Right renal cortex interstitium (tissue), 3 donors: ENCODE measurements at regions not wholly inside any gene's neighbourhood (a gene's known extent, or its start where the extent isn't known, plus 50 kb on each side); places are given as distances from the start of the nearest gene placed in this dataset.
"Not testable (repeated sequence)": the region's sequence is repeated elsewhere in the genome, so short reads cannot be mapped to it uniquely, and the experiment has no call there.

Source experiments
- DNase-seq, 3 donors: peaks; one replicate each; pipeline ENCODE4 v3.0.0-alpha.2; 2013; ENCODE audit warnings: low read depth in 3 of 3, low spot score in 2 of 3

- DNase-seq: not testable (repeated sequence)
Observed at GRCh38 chr7:125421407-125421806, 491.8 kb upstream of the POT1 start.

GRCh38 chr7:125412890-125413665 lies 483.5 kb upstream of the POT1 start:
- no peak for DNase-seq

GRCh38 chr7:125409921-125410320 lies 480.3 kb upstream of the POT1 start:
- DNase-seq: no peak

DNA sequence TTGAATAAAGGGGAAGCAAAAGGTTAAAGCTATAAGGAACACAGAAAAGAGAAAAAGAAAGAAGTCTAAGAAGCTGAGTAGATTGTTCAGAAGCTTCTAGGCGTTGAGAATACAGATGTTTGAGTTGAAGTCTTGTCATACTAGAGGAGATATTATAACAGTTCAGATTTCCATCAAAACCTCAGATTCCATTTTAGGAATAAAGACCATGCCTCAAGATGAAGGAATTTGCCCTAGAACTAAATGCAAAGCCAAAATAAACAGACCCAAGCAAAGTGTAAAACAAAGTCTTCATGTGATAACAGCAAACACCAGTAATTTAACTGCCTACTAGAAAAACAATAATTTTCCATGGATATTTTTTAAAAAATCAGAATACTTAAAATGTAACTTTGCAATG lies 476.5 kb upstream of the POT1 start:
- DNase-seq: no peak

GRCh38 chr7:125399408-125399807 lies 469.8 kb upstream of the POT1 start:
- DNase-seq: no peak

- DNase-seq: no peak
Observed at GRCh38 chr7:125396466-125397151, 467.0 kb upstream of the POT1 start.

- no peak for DNase-seq
Observed at GRCh38 chr7:125391921-125392320, 462.3 kb upstream of the POT1 start.

- no peak for DNase-seq
Observed at GRCh38 chr7:125390981-125391380, 461.4 kb upstream of the POT1 start.

GRCh38 chr7:125386211-125386610 lies 456.6 kb upstream of the POT1 start:
- no peak for DNase-seq

DNA sequence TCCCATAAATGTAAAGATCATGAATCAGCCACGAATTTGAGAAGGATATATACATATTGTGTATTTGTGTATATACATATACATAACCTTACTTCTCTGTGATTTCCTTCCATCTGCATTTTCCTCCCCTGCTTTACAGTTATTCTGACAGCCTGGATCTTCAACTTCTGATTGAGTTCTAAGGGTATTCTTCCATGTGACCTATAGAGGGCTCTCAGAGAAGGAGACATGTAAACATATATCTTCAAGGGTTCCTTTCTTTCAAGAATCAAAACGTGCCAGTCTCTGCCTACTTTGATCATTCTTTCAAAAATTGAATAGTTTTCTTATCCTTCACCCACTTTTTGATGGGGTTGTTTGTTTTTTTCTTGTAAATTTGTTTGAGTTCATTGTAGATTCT lies 453.7 kb upstream of the POT1 start:
- DNase-seq: no peak

DNA sequence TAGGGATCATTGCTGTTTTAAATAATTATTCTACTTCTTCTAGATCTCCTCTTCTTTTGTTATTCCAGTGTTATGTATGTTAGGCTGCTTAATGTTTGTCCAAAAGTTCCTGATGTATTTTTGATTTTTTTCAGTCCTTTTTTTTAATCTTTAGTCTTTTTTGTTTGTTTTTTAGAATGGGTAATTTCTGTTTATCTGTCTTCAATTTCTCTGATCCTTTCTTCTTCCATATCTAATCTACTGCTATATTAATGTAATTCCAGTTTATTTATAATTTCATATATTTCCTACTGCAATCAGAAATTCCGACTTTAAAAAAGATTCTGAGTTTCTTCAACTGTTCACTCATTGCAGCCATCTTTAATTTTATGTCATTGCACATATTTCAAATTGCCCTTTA lies 452.8 kb upstream of the POT1 start:
- no peak for DNase-seq

GRCh38 chr7:125375942-125376341 lies 446.3 kb upstream of the POT1 start:
- DNase-seq: no peak

GRCh38 chr7:125370502-125370901 lies 440.9 kb upstream of the POT1 start:
- no peak for DNase-seq

DNA sequence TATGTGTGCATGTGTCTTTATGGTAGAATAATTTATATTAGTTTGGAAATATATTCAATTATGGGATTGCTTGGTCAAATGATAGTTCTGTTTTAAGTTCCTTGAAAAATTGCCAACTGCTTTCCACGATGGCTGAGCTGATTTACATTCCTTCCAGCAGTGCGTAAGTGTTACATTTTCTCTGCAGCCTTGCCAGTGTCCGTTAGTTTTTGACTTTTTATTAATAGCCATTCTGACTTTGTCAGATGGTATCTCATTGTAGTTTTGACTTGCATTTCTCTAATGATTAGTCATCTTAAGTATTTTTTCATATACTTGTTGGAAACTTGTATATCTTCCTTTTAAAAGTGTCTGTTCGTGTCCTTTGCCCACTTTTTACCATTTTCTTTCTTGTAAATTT lies 434.2 kb upstream of the POT1 start:
- no peak for DNase-seq

GRCh38 chr7:125358551-125359167 lies 429.0 kb upstream of the POT1 start:
- no peak for DNase-seq

DNA sequence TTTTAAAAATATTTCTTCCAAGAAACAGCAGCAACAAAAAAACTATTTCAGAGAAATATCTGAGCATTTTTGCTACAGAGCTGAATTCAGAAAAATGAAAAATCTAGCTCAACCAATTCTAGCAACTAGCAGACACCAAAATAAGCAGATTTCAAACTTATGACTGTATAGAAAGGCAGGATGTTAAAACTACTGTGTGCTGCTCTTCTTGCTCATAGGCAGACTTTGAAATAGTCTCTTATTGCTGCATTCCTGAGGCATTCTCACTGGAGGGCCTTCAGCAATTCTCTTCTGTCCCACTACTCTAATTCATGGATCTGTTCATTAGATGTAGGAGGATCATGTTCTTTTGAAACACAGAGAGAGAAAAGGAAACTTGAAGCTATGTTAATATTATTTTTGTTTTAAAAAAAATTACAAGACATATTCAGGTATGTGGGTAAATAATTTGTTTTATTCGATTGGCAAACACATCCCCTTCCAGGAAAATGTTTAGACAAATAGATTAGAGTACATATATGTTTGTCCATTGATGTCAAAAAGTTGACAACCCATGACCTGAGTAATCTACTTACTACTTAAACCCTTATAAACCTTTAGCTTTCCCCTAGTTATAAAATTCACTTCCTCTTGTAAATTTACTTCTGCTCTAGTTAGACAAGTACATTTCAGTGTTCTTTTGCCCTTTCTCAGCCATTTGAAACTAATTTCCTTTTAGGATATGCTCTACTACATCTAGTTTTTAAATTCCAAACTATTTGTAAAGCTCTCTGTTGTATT lies 428.2 kb upstream of the POT1 start:
- no peak for DNase-seq

DNA sequence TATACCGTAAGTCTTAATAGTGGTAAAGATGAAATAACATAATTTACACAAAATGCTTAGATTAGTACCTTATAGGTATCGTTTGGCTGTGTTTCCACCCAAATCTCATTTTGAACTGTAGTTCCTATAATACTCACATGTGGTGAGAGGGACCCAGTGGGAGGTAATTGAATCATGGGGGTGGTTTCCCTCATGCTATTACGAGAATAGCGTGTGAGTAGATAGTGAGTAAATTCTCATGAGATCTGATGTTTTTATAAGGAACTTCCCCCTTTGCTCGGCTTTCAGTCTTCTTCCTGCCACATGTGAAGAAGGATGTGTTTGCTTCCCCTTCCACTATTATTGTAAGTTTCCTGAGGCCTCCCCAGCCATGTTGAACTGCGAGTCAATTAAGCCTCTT lies 426.3 kb upstream of the POT1 start:
- DNase-seq: no peak

GRCh38 chr7:125347269-125347668 lies 417.6 kb upstream of the POT1 start:
- DNase-seq: no peak

DNA sequence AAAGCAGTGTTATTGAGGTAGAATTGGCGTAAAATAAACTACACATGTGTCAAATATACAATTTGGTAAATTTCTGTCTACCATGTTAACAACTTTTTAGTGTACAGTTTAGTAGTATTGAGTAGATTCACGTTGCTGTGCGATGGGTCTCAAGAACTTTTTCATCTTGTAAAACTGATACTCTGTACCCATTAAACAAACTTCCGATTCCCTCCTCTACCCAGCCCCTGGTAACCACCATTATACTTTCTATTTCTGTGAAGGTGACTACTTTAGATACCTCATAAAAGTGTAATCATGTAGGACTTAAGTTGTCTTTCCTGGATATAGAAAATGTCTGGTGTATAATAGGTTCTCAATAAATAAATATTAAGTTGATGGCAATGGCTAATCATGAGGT lies 408.5 kb upstream of the POT1 start:
- no peak for DNase-seq

GRCh38 chr7:125336326-125336725 lies 406.7 kb upstream of the POT1 start:
- DNase-seq: no peak

DNA sequence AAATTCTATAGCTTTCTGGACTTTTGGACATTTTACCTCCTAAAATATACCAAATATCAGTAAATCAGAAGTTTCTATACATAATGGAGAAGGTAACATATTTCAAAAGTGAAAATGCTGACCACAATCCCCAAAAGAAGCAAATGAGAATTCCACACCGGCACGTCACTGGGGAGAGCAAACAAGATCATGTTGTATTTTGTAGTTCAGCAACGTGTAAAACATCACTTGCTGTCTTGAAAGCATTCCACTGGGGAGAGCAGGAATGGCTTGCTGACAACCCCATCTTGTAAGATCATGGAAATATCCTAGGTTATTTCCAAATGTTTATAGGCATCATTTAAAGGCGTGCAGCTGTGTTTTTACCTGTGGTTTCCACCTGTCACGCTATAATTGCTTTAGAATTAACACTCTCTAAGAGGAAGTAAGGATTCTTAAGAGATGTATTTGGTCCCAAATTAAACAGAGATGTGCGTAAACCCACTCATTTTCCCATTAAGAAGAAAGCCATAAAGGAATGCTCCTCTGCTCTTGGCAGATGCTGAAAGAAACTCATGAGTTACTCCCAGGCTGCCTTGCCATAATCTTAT lies 397.1 kb upstream of the POT1 start:
- DNase-seq: no peak
